GM21717 (cell line): ENCODE measurements at regions not wholly inside any gene's neighbourhood (a gene's known extent, or its start where the extent isn't known, plus 50 kb on each side); places are given as distances from the start of the nearest gene placed in this dataset.
"Not testable (repeated sequence)": the region's sequence is repeated elsewhere in the genome, so short reads cannot be mapped to it uniquely, and the experiment has no call there.

Source experiments
- ATAC-seq: cut with Tn5 transposase; IDR thresholded peaks from one replicate; pipeline ENCODE4 v1.9.1; 2021; ENCODE audit warnings: mild to moderate bottlenecking, moderate library complexity; ENCODE audit not compliant: unreplicated experiment

DNA sequence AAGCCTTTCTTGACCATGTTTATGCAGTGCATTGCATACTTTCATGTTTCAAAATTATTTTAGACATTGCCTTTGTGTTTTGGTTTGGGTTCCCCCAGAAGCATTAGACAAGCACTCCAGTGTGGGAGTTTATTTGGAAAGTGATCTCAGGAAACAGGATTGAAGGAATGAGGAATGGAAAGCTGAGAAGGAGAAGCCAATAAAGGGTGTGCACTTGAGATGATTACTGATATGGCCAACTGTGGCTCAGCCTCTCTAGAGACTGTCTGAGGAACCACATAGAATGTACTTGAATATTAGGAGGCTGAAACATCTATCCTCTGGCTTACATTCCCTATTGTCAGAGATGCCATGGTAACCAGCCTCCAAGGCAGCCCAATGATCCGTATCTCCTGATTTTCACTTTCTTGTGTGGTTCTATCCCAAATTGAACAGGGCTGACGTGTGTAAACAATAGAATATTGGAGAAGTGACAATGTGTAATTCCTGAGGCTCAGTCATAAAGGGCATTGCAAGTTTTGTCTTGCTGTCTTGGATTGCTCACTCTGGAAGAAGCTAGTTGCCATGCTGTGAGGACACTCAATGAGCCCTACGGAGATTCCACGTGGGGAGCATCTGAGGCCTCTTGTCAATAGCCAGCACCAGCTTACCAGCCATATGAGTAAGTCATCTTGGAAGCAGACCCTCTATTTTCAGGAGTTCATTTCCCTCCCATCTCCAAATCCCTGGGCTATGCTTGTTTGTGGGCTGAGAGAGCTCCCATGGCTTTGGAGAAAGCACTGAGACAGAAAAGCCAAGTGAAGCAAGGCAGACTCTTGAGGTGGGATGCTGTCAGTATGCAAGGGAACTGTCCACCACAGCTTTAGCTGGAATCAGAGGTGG, 84.7 kb downstream of the SCN11A start:
- no peak for ATAC-seq

DNA sequence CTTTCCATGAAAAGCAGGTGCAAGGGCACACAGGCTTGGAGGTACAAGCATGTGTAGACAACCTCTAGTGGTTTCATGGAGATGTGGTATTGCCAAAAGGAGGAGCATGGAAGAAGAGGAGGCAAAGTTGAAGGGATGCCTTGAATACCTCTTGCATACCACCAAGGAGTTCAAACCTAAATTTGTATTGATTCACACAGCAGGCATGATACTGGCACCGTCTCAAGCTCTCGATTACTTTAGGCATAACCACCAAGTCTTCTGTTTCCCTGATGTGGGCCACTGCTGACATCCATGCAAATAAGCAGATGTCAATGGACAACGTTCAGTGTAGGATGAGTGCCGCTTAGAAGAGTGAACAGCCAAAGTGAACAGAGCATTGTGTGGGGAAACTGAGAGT, 87.1 kb downstream of the SCN11A start:
- ATAC-seq, result no peak

DNA sequence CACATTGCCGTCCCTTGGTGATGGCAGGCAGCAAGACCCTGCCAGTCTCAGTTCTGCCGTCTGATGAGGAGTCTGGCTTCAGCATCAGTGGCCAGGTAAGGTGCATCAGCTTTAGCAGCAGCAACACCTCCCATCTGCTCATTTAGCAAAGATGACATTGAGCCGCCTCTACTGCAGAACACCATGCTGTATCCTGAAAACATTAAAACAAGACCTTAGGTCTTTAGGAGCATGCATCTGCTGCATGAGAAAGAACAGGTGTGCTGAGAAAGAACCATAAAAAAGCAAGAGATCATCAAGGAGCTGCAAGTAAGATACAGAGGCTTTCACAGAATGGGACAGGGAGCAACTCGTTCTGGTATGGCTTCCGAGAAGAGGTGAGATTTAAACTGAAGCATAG, 87.5 kb downstream of the SCN11A start:
- ATAC-seq, result no peak

DNA sequence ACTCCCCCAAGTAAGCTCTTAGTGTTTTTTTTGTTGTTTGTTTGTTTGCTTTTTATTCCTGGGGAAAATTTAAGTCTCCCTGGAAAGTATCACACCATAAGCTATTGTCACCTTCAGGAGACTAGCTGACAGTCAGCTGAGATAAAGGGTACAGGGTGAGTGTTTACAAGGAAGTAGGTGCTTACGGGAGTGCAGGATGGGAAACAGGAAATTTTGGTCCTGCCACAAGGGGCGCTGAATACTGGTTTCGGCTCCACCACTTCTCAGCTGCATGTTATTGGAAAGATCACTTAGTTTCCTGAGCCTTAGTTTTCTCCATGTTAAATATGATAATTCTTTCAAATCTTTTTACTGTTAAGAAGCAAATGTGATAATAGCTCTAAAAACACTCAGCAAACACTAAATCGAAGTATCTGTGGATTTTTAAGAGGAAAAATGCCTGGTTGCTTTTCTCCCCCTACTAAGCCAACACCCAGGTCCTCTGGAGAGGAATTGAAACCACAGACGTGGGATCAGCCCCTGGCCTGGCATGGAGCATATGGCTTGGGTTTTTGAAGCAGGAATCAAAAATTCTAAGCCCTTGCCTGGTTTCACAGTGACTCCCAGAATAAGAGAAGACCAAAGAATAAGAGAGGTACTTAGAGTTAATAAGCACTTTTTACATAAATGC, 90.7 kb downstream of the SCN11A start:
- no peak for ATAC-seq

DNA sequence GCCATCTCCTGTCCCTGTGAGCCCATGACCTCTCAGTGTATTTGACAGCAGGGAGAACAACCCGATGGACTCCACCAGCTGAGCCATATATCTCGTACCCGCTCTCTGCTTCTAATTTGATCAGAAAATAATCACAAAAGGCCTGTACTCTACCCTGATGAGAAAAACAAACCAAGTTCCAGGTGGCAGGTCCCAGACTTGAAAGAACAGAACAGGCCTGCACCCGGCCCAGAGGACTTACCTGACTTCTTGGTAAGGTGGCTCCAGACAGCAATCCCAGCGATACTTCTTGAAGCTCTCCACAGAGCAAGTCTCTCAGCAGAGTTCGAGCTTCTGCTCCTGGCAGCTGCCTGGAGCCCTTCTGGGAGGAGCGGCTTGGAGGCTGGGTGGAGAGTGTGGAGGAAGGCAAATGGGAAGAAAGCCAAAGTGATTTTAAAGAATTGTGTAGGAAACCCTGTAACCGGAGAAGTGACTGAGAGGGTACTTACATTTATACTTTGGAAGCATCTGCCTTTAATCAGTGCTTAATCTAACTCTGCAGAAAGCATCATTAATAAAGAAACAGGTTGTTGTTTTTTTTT, 91.6 kb downstream of the SCN11A start:
- no peak for ATAC-seq

DNA sequence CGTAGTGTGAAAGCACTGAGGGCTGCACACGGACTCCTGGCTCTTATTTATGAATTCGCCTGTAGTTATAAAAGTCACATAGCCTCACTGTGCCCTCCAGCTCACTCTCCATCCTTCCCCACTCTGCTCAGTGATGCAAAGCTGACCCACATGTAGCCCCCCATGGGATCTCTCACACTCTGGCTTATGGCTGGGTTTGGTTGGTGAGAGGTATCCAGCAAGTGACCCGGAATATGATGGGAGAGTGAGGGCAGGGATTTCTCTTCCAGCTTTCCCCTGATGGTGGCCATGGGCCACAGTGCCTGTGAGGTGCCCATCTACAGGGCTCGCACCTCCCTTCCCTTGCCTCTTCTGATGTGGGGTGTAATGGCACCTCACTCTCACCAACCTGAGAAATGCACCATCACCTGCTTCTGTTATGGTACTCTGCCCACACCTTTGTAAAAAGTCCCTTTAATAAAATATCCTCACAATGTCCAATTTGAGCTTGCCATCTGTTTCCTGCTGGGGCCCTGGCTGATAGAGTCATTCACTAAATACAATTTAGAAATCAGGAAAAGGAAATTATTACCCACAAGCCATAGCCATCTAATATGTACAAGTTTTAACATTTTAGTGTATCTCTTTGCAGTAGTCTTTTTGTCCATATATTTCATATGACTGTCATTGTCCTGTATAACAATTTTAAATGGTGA, 93.6 kb downstream of the SCN11A start:
- ATAC-seq, result no peak

DNA sequence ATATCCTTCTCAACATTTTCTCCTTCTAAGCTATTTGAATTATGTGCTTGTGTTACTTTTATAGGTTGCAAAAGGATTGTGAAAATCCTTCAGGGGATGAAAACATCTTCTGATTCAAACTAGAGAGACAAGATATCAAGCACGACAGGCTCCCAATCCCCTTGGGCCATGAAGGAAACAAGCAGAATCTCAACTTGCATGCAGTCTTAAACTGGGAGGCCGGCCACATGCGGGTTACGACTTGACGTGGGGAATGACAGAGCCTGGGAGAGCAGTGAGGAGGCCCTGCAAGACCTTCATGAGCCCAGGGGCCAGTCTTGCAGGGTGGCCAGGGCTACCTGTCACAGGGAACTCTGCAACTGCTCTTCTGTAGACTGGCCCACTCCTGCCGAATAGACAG, 94.4 kb downstream of the SCN11A start:
- no peak for ATAC-seq

DNA sequence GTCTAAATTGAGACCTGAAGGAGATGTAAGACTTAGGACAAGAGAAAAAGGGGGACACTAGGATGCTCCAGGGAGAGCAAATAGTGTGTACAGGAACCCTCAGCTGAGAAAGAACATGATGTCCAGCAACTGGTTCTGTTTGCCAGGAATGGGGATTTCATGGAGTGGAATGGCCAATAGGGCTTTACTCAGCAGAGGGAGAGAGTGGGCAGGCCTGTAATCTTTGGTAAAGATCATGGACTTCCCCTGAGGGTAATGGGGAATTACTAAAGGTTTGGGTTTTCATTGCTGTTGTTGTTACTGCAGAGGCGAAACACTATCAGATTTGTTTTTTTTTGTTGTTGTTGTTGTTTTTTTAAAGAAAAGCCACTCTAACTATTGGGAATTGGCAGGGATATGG, 99.0 kb downstream of the SCN11A start:
- ATAC-seq, result no peak

DNA sequence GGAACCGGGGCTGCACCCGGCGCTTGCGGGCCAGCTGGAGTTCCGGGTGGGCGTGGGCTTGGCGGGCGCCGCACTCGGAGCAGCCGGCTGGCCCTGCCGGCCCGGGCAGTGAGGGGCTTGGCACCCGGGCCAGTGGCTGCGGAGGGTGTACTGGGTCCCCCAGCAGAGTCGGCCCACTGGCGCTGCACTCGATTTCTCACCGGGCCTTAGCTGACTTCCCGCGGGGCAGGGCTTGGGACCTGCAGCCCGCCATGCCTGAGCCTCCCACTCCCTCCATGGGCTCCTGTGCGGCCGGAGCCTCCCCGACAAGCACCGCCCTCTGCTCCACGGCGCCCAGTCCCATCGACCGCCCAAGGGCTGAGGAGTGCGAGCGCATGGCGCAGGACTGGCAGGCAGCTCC, 100.6 kb downstream of the SCN11A start:
- ATAC-seq, result not testable (repeated sequence)

DNA sequence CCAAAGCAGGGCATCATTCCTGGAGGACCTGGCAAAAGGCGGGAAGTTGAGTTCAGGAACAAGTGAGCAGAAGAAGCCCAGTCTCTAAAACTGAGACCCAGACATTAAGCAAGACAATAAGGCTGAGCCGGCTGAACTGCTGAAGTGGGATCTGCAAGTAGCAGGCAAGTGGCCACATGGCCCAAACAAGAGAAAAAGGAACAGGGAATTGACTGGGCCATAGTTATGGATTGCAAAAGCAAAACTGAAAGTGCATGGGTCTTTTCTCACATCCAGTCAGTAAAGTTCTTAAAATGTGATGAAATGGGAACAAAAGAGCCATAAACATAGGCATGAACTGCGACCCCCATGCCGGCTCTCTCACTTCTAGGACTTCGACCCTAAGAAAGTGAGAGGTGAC, 101.2 kb downstream of the SCN11A start:
- ATAC-seq, result no peak

DNA sequence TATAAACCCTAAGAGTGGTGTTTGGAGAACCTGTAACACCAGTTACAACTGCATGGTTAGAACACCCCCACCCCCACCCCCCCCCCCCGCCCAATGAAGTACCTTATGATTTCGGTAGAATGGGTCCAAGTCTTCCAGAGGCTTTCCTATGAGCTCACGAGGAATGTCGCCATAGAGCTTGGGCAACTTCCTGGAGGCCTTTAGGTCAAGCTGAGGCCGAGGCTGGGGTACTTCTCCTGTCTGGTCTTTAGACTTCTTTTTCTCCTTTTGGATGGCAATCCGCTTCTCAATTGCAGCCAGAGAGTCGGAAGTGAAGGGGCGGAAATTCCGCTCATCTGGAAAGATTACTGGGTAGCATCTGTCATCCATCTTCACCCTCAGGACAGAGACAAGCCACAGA, 101.8 kb downstream of the SCN11A start:
- ATAC-seq, result no peak

DNA sequence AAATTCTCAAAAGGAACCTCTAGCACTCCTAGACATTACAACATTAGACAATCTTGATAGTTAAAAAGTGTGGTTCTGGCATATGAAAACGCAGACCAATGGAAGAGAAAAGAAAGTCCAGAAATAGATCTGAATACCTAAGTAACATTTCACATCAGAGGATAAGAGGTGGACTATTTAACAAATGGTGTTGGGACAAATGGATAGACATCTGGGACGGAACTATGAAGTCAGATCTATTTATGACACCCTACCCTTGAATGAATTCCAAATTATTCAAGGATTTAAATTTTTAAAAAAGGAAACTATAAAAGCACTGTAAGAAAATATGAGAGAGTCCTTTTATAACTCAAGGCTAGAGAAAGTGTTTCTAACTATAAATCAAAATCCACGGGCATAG, 111.3 kb downstream of the SCN11A start:
- ATAC-seq, result no peak

DNA sequence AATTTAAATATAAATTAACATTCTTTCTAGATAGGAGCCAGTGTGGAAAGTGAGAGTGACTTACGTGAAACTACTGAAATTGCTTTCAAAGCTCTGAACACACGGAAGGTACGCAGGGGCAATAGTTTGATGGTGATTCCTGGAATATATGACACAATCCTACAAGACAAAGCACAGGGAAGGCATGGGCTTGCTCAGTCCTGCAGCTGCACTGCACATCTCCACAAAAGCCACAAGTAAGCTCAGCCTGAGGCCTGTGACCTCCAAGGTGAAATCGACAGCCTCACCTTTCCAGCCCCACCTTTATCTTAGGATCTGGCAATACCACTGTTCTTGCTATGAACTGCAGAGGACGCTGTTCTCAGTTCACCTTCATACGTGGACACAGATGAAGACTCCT, 109.3 kb upstream of the SCN10A start:
- ATAC-seq, result no peak

DNA sequence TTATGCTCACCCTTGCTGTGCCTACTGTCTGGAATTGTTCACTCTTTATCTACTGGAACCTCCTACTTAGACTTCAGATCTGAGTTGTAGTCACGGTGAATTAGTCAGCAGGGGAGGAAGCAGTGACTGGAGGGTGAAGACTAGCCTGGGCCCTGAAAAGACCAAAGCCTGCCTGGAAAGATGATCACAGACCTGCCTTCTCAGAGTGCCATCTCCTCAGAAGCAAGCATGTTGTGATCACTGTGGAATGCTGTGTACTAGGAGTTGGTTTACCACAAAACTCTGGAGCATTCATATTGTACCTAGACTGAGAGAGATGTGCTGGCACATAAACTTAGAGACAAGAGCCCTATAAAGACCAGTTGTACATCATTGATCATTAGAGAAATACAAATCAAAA, 100.7 kb upstream of the SCN10A start:
- no peak for ATAC-seq

DNA sequence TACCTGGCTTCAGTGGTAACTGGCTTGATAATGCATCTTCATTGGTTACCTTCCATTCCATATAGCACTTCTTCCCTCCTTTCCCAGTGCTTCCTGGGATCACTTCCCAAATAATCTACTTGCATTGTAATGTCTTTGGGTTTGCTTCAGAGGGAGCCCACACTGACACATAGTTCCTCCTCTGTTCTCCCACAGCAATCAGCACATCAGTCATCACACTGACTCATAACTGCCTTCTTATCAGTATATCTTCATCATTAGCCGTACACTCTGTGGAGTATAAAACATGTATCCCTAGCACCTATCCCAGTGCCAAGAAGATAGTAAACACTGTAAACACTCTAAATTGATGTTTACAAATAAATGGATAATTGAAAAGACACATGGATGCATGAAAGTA, 91.4 kb upstream of the SCN10A start:
- no peak for ATAC-seq

DNA sequence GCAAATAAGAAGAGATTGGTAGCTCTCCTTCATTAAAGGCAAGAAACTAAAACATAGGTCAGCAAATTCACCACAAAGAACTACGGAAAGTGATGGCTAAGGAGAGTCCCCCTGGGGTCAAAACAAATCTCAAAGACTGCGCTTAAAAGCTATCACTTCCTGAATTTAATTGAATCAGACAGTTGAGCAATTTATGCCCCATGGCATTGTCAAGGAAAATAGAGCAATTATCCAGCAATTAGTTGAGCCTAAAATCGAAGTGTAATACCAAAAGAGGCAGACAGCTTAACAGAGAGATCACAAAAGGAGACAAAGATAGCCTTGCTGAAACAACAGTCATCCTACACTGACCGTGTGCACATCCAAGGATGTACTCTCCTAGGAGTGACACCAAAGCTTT, 74.4 kb upstream of the SCN10A start:
- ATAC-seq, result no peak

DNA sequence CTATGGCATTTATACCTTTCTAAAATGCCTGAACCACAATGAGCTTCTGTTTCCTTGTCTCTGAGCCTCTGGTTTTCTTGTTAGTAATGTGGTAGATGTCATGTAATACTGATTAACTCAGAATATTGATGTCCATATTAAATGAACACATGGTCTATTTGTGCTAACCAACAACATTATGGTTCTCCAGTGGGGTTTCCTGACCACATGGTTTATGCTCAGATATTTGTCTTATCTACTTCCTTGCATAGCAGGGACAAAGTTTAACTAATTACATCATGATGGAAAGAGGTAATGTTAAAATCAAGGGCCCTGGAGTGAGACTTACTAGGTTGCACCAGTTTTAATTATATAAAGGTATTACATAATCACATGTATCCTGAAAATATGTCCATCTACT, 62.6 kb upstream of the SCN10A start:
- ATAC-seq, result no peak
